Liver (tissue), 8 donors: ENCODE measurements at regions not wholly inside any gene's neighbourhood (a gene's known extent, or its start where the extent isn't known, plus 50 kb on each side); places are given as distances from the start of the nearest gene placed in this dataset.

Source experiments
- DNase-seq: peaks from one replicate; pipeline ENCODE4 v3.0.0-alpha.2; 2017; ENCODE audit warnings: low spot score
- H3K27ac ChIP-seq, 2 donors: one replicate each; pipeline ENCODE4 v1.7.0; 2013; ENCODE audit warnings: inconsistent platforms in 2 of 2, low read length in 2 of 2, control low read depth in 1 of 2, low read depth in 1 of 2, mild to moderate bottlenecking in 1 of 2
- H3K27me3 ChIP-seq, 4 donors: one replicate each; pipeline versions ENCODE4 v1.6.1 to v1.7.0; 2013; ENCODE audit warnings: low read length in 3 of 4, inconsistent platforms in 1 of 4, mild to moderate bottlenecking in 1 of 4, moderate library complexity in 1 of 4; ENCODE audit not compliant: control insufficient read depth in 4 of 4, insufficient read depth in 4 of 4
- H3K36me3 ChIP-seq, 4 donors: one replicate each; pipeline versions ENCODE4 v1.6.1 to v1.7.0; 2013; ENCODE audit warnings: low read length in 3 of 4, mild to moderate bottlenecking in 3 of 4, low read depth in 1 of 4, moderate library complexity in 1 of 4; ENCODE audit not compliant: control insufficient read depth in 4 of 4, insufficient read depth in 3 of 4
- H3K4me1 ChIP-seq, 4 donors: one replicate each; pipeline versions ENCODE4 v1.6.1 to v1.7.0; 2013; ENCODE audit warnings: low read length in 3 of 4, mild to moderate bottlenecking in 3 of 4, moderate library complexity in 1 of 4; ENCODE audit not compliant: control insufficient read depth in 4 of 4, insufficient read depth in 4 of 4
- H3K4me3 ChIP-seq, 3 donors: one replicate each; pipeline versions ENCODE4 v1.6.1 to v1.7.0; 2013; ENCODE audit warnings: low read length in 3 of 3, control low read depth in 1 of 3, low read depth in 1 of 3, mild to moderate bottlenecking in 1 of 3
- H3K9ac ChIP-seq, 2 donors: one replicate each; pipeline ENCODE4 v1.7.0; 2013; ENCODE audit warnings: low read length in 2 of 2, mild to moderate bottlenecking in 2 of 2, moderate library complexity in 2 of 2, control low read depth in 1 of 2, low read depth in 1 of 2
- H3K9me3 ChIP-seq, 4 donors: one replicate each; pipeline versions ENCODE4 v1.6.1 to v1.7.0; 2013; ENCODE audit warnings: low read length in 3 of 4; ENCODE audit not compliant: control insufficient read depth in 4 of 4
- ATF3 ChIP-seq: IDR thresholded peaks from 2 replicates; pipeline ENCODE4 v1.6.1; 2016; ENCODE audit warnings: antibody characterized with exemption
- CTCF ChIP-seq: fragments of 150-350 bp; IDR thresholded peaks from 2 replicates; pipeline ENCODE4 v1.5.1; 2017; ENCODE audit warnings: improper control_type of control experiment, low read depth, low read length; ENCODE audit not compliant: missing input control
- EGR1 ChIP-seq, 2 donors: IDR thresholded peaks; 2 replicates each; pipeline ENCODE4 v1.6.1; 2016 to 2018; ENCODE audit warnings: antibody characterized with exemption in 2 of 2, low read depth in 2 of 2
- FOXA1 ChIP-seq: IDR thresholded peaks from 2 replicates; pipeline ENCODE4 v1.6.1; 2016; ENCODE audit warnings: antibody characterized with exemption
- FOXA2 ChIP-seq: IDR thresholded peaks from 2 replicates; pipeline ENCODE4 v1.6.1; 2016; ENCODE audit warnings: antibody characterized with exemption
- GABPA ChIP-seq, 2 donors: IDR thresholded peaks in 1 of 2; conservative IDR thresholded peaks in 1 of 2; 2 replicates each; pipeline ENCODE4 v1.6.1; 2016; ENCODE audit warnings: antibody characterized with exemption in 2 of 2, mild to moderate bottlenecking in 1 of 2, moderate library complexity in 1 of 2
- HNF4A ChIP-seq, 2 donors: conservative IDR thresholded peaks; 2 replicates each; pipeline ENCODE4 v1.6.1; 2016; ENCODE audit warnings: antibody characterized with exemption in 2 of 2, mild to moderate bottlenecking in 2 of 2
- HNF4G ChIP-seq: IDR thresholded peaks from 2 replicates; pipeline ENCODE4 v1.6.1; 2016; ENCODE audit warnings: antibody characterized with exemption
- JUND ChIP-seq, 2 donors: IDR thresholded peaks; 2 replicates each; pipeline ENCODE4 v1.6.1; 2016; ENCODE audit warnings: antibody characterized with exemption in 2 of 2
- MAX ChIP-seq: IDR thresholded peaks from 2 replicates; pipeline ENCODE4 v1.6.1; 2016; ENCODE audit warnings: antibody characterized with exemption
- NR2F2 ChIP-seq: IDR thresholded peaks from 2 replicates; pipeline ENCODE4 v1.6.1; 2016; ENCODE audit warnings: antibody characterized with exemption
- RAD21 ChIP-seq, 2 donors: IDR thresholded peaks; 2 replicates each; pipeline ENCODE4 v1.6.1; 2016; ENCODE audit warnings: antibody characterized with exemption in 2 of 2, mild to moderate bottlenecking in 2 of 2
- REST ChIP-seq: IDR thresholded peaks from 2 replicates; pipeline ENCODE4 v1.6.1; 2016; ENCODE audit warnings: antibody characterized with exemption, mild to moderate bottlenecking
- RXRA ChIP-seq, 2 donors: IDR thresholded peaks; 2 replicates each; pipeline ENCODE4 v1.6.1; 2017 to 2018; ENCODE audit warnings: antibody characterized with exemption in 2 of 2, mild to moderate bottlenecking in 1 of 2
- SP1 ChIP-seq: IDR thresholded peaks from 2 replicates; pipeline ENCODE4 v1.6.1; 2018; ENCODE audit warnings: antibody characterized with exemption, mild to moderate bottlenecking
- TAF1 ChIP-seq: conservative IDR thresholded peaks from 2 replicates; pipeline ENCODE4 v1.6.1; 2016; ENCODE audit warnings: antibody characterized with exemption, mild to moderate bottlenecking
- YY1 ChIP-seq: IDR thresholded peaks from 2 replicates; pipeline ENCODE4 v1.6.1; 2016; ENCODE audit warnings: antibody characterized with exemption, mild to moderate bottlenecking
- ZBTB33 ChIP-seq: IDR thresholded peaks from 2 replicates; pipeline ENCODE4 v1.6.1; 2016; ENCODE audit warnings: antibody characterized with exemption
- WGBS: extraction: QIAGEN DNeasy Blood & Tissue Kit; methylation state at CpG from one replicate; pipeline ENCODE4 v1.1.7; 2013; 5-methylcytosine and 5-hydroxymethylcytosine counted together
- donor health status: healthy.
- donor health status: healthy.
- donor health status: healthy.
- donor health status: healthy.
- donor health status: healthy.

- H3K9me3 ChIP-seq: no peaks in the 10 kb centered on the region
- H3K27ac ChIP-seq: no peak overlapping the region
- 51% methylated on average over 2 of the region's 2 CpGs for WGBS
- no peak for DNase-seq
- H3K4me3 ChIP-seq: no peak overlapping the region
- no peaks in the 10 kb centered on the region for H3K4me1 ChIP-seq
- H3K36me3 ChIP-seq: no peaks in the 10 kb centered on the region
- H3K9ac ChIP-seq: no peak overlapping the region
- TF ChIP-seq YY1: no peak
- no peaks in the 10 kb centered on the region for H3K27me3 ChIP-seq
Observed at GRCh38 chr10:106147021-106147420, 1017.5 kb downstream of the SORCS1 start.

GRCh38 chr10:106139915-106140314, 1024.6 kb downstream of the SORCS1 start:
- Histone ChIP-seq H3K9ac (no peak overlapping the region), H3K9me3 (no peaks in the 10 kb centered on the region), H3K4me3 (no peak overlapping the region), H3K27me3 (no peaks in the 10 kb centered on the region), H3K36me3 (no peaks in the 10 kb centered on the region), H3K4me1 (no peaks in the 10 kb centered on the region), H3K27ac (no peak overlapping the region)
- TF ChIP-seq ATF3 (no peak), HNF4A (conservative IDR thresholded peaks at IDR 0.05) (no peak), EGR1 (IDR thresholded peaks at IDR 0.05; ENCODE audit: low read depth in 2 of 2) (no peak)
- no peak for DNase-seq

GRCh38 chr10:106136175-106136574, 1028.3 kb downstream of the SORCS1 start:
- no peak overlapping the region for H3K4me3 ChIP-seq
- no peak for DNase-seq
- no peaks in the 10 kb centered on the region for H3K27me3 ChIP-seq
- H3K9ac ChIP-seq: no peak overlapping the region
- H3K36me3 ChIP-seq: no peaks in the 10 kb centered on the region
- no peak for TF ChIP-seq JUND (IDR thresholded peaks at IDR 0.05)
- TF ChIP-seq HNF4A (conservative IDR thresholded peaks at IDR 0.05): no peak
- TF ChIP-seq YY1: no peak
- no peak for TF ChIP-seq RXRA (IDR thresholded peaks at IDR 0.05)
- TF ChIP-seq EGR1 (IDR thresholded peaks at IDR 0.05; ENCODE audit: low read depth in 2 of 2): no peak
- no peak for TF ChIP-seq RAD21 (IDR thresholded peaks at IDR 0.05)
- TF ChIP-seq MAX: no peak
- TF ChIP-seq SP1: no peak
- no peak for TF ChIP-seq HNF4G
- TF ChIP-seq ATF3: no peak
- TF ChIP-seq FOXA2: no peak
- TF ChIP-seq REST: no peak
- TF ChIP-seq GABPA (IDR thresholded peaks at IDR 0.05 in 1 of 2, conservative IDR thresholded peaks at IDR 0.05 in 1 of 2): no peak
- TF ChIP-seq ZBTB33: no peak
- TF ChIP-seq CTCF: no peak
- TF ChIP-seq NR2F2: no peak
- no peak for TF ChIP-seq TAF1
- no peak for TF ChIP-seq FOXA1
- H3K9me3 ChIP-seq: no peaks in the 10 kb centered on the region
- no peak overlapping the region for H3K27ac ChIP-seq
- H3K4me1 ChIP-seq: no peaks in the 10 kb centered on the region
